IMR-90 (cell line): ENCODE measurements at regions not wholly inside any gene's neighbourhood (a gene's known extent, or its start where the extent isn't known, plus 50 kb on each side); places are given as distances from the start of the nearest gene placed in this dataset.
"Not testable (repeated sequence)": the region's sequence is repeated elsewhere in the genome, so short reads cannot be mapped to it uniquely, and the experiment has no call there.

Experiments used
- ATAC-seq: fragments of 200-7000 bp; cut with Tn5 transposase; 2 replicates; pipeline ENCODE4 v1.9.1; 2020; ENCODE audit warnings: low read depth, mild to moderate bottlenecking, moderate library complexity
- BruUV-seq: library from RNA; stranded (reverse); fragments of 400-500 nt; replicated peaks from 2 replicates; lab custom pipeline; 2021; lab: Mats Ljungman, UMichigan
- CTCF ChIA-PET: fragments of 300-600 bp; formaldehyde crosslinking; extraction: SDS; loops from one replicate; lab custom pipeline; 2021; ENCODE audit warnings: antibody characterized with exemption; lab: Yijun Ruan, JAX
- POLR2A ChIA-PET: fragments of 300-600 bp; sonication (Branson Sonifier 250); formaldehyde crosslinking; loops from one replicate; lab custom pipeline; 2022; ENCODE audit warnings: antibody characterized with exemption; ENCODE audit not compliant: unreplicated experiment; lab: Charles Lee
- DNase-seq: peaks from one replicate; pipeline ENCODE4 v3.0.0; 2013
- H2AFZ ChIP-seq: replicated peaks from 2 replicates; pipeline ENCODE3; 2013; ENCODE audit warnings: low read length, mild to moderate bottlenecking; ENCODE audit not compliant: poor library complexity
- H2AK5ac ChIP-seq: 2 replicates; pipeline ENCODE4 v1.6.1; 2013; ENCODE audit warnings: low read depth, low read length, inconsistent platforms
- H2AK9ac ChIP-seq: replicated peaks from 2 replicates; pipeline ENCODE3; 2013; ENCODE audit warnings: mild to moderate bottlenecking, low read depth, low read length, moderate library complexity; ENCODE audit not compliant: poor library complexity
- H2BK120ac ChIP-seq: 2 replicates; pipeline ENCODE4 v1.6.1; 2013; ENCODE audit warnings: low read depth, low read length, inconsistent platforms
- H2BK15ac ChIP-seq: 3 replicates; pipeline ENCODE4 v1.6.1; 2013; ENCODE audit warnings: low read depth, low read length, inconsistent platforms
- H2BK20ac ChIP-seq: 2 replicates; pipeline ENCODE4 v1.6.1; 2013; ENCODE audit warnings: low read depth, mild to moderate bottlenecking, inconsistent platforms, low read length, moderate library complexity
- H2BK5ac ChIP-seq: 2 replicates; pipeline ENCODE4 v1.6.1; 2013; ENCODE audit warnings: mild to moderate bottlenecking, low read depth, low read length, inconsistent platforms; ENCODE audit not compliant: poor library complexity, severe bottlenecking
- H3K14ac ChIP-seq: replicated peaks from 2 replicates; pipeline ENCODE4 v1.6.1; 2013; ENCODE audit warnings: low read depth, low read length, inconsistent platforms
- H3K18ac ChIP-seq: 2 replicates; pipeline ENCODE4 v1.6.1; 2013; ENCODE audit warnings: low read depth, low read length, control low read depth
- H3K23ac ChIP-seq: 2 replicates; pipeline ENCODE4 v1.6.1; 2013; ENCODE audit warnings: low read depth, low read length, inconsistent platforms
- H3K27ac ChIP-seq: 2 replicates; pipeline ENCODE4 v1.5.1; 2013; ENCODE audit warnings: mild to moderate bottlenecking, control low read depth, low read length; ENCODE audit not compliant: insufficient read depth
- H3K27me3 ChIP-seq: 2 replicates; pipeline ENCODE4 v1.6.1; 2013; ENCODE audit warnings: low read length; ENCODE audit not compliant: control insufficient read depth, insufficient read depth
- H3K36me3 ChIP-seq: 2 replicates; pipeline ENCODE4 v1.6.1; 2013; ENCODE audit warnings: low read length, mixed read lengths; ENCODE audit not compliant: control insufficient read depth, insufficient read depth
- H3K4ac ChIP-seq: 2 replicates; pipeline ENCODE4 v1.6.1; 2013; ENCODE audit warnings: low read depth, low read length, inconsistent platforms
- H3K4me1 ChIP-seq: 2 replicates; pipeline ENCODE4 v1.6.1; 2013; ENCODE audit warnings: low read length, mixed read lengths; ENCODE audit not compliant: control insufficient read depth, insufficient read depth
- H3K4me2 ChIP-seq: 2 replicates; pipeline ENCODE4 v1.6.1; 2013; ENCODE audit warnings: low read depth, mild to moderate bottlenecking, control low read depth, low read length, moderate library complexity
- H3K4me3 ChIP-seq: 2 replicates; pipeline ENCODE4 v1.5.1; 2013; ENCODE audit warnings: low read depth, mild to moderate bottlenecking, control low read depth, low read length, moderate library complexity; ENCODE audit not compliant: insufficient read depth
- H3K56ac ChIP-seq: 2 replicates; pipeline ENCODE4 v1.6.1; 2013; ENCODE audit warnings: low read length, inconsistent platforms; ENCODE audit not compliant: insufficient read depth; ENCODE audit errors: extremely low read depth
- H3K79me1 ChIP-seq, 2 experiments: 2 replicates each; pipeline ENCODE4 v1.6.1; 2013; ENCODE audit warnings: low read length in 2 of 2, inconsistent platforms in 1 of 2, low read depth in 1 of 2
- H3K9ac ChIP-seq: 2 replicates; pipeline ENCODE4 v1.6.1; 2013; ENCODE audit warnings: low read depth, low read length, control low read depth
- H3K9me1 ChIP-seq: 2 replicates; pipeline ENCODE4 v1.6.1; 2013; ENCODE audit warnings: low read length, inconsistent platforms; ENCODE audit not compliant: insufficient read depth
- H3K9me3 ChIP-seq: 2 replicates; pipeline ENCODE4 v1.6.1; 2013; ENCODE audit warnings: low read length; ENCODE audit not compliant: control insufficient read depth, insufficient read depth
- H4K20me1 ChIP-seq: 2 replicates; pipeline ENCODE4 v1.6.1; 2013; ENCODE audit warnings: low read length, inconsistent platforms; ENCODE audit not compliant: insufficient read depth
- H4K5ac ChIP-seq: 2 replicates; pipeline ENCODE4 v1.6.1; 2013; ENCODE audit warnings: mild to moderate bottlenecking, low read depth, low read length, control low read depth
- H4K8ac ChIP-seq, 2 experiments: 2 replicates each; pipeline ENCODE4 v1.6.1; 2013; ENCODE audit warnings: low read depth in 2 of 2, low read length in 2 of 2, control low read depth in 1 of 2, inconsistent platforms in 1 of 2
- H4K91ac ChIP-seq: 2 replicates; pipeline ENCODE4 v1.6.1; 2013; ENCODE audit warnings: low read depth, low read length, inconsistent platforms; ENCODE audit not compliant: insufficient read depth
- WGBS, 2 experiments: methylation state at CpG; one replicate each; pipeline versions ENCODE4 v1.1.5 to v1.1.7; 2013; ENCODE audit warnings: missing lambda C conversion rate in 2 of 2; ENCODE audit not compliant: insufficient read length in 1 of 2; ENCODE audit errors: extremely low coverage in 2 of 2; 5-methylcytosine and 5-hydroxymethylcytosine counted together
- dilution Hi-C: fragments of 300-500 bp; cut with HindIII; formaldehyde crosslinking; loops from one replicate; pipeline ENCODE4 v1.14.3; 2018; ENCODE audit warnings: low sequenced_read_pairs; ENCODE audit not compliant: unreplicated experiment
- in situ Hi-C: fragments of 300-500 bp; cut with MboI; formaldehyde crosslinking; loops from 3 replicates; pipeline ENCODE4 v1.14.3; 2019; ENCODE audit warnings: low sequenced_read_pairs, inconsistent platforms, mixed read lengths
- intact Hi-C: fragments of 100-400 bp; cut with micrococcal nuclease; formaldehyde crosslinking; loops from 2 replicates; pipeline ENCODE4 v1.10.0; 2022

DNA sequence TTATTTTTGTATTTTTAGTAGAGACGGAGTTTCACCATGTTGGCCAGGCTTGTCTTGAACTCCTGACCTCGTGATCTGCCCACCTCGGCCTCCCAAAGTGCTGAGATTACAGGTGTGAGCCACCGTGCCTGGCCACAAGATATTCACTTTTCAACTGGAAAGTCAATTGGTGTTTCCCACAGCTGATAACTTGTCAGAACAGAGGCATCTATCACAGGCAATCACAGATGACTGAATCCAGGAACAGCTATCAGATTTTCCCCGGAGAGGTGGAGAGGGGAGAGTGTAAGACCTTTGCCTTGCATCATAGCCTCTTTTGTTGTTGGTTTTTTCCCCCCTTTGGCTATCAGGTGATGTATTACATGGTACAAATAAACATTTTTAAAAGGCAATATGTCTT lies 84.5 kb downstream of the GADD45G start:
- H3K4ac ChIP-seq, H2AFZ ChIP-seq, H2BK5ac ChIP-seq, H2AK5ac ChIP-seq, H2BK15ac ChIP-seq, H3K9me3 ChIP-seq, H3K27ac ChIP-seq, ATAC-seq, H3K4me2 ChIP-seq, CTCF ChIA-PET, H4K91ac ChIP-seq, H2AK9ac ChIP-seq, H3K9ac ChIP-seq, H3K14ac ChIP-seq, H4K8ac ChIP-seq, H3K18ac ChIP-seq, POLR2A ChIA-PET, DNase-seq, H2BK20ac ChIP-seq, intact Hi-C loops, H3K4me3 ChIP-seq, H3K36me3 ChIP-seq, H3K9me1 ChIP-seq, BruUV-seq, H4K5ac ChIP-seq, H3K27me3 ChIP-seq, H2BK120ac ChIP-seq, H3K4me1 ChIP-seq, H3K56ac ChIP-seq, H3K79me1 ChIP-seq, dilution Hi-C loops, in situ Hi-C loops, H4K20me1 ChIP-seq, H3K23ac ChIP-seq: not testable (repeated sequence)
- WGBS, 2 experiments: 37% methylated on average over 3 of the region's 5 CpGs; no CpG with 5 or more reads in 1 of the 2 experiments
